HepG2 (cell line): ENCODE measurements at regions not wholly inside any gene's neighbourhood (a gene's known extent, or its start where the extent isn't known, plus 50 kb on each side); places are given as distances from the start of the nearest gene placed in this dataset.

Experiments used
- AHR ChIP-seq: IDR thresholded peaks from 2 replicates; pipeline ENCODE4 v1.6.1; 2018; ENCODE audit warnings: missing genetic modification reagents, missing compliant biosample characterization
- RAD21 ChIP-seq: fragments of 450-650 bp; formaldehyde crosslinking; IDR thresholded peaks from 2 replicates; pipeline ENCODE4 v1.5.0; 2020; ENCODE audit warnings: mild to moderate bottlenecking
- SMC3 ChIP-seq: IDR thresholded peaks from 2 replicates; pipeline ENCODE4 v1.6.1; 2011; ENCODE audit warnings: low read length, improper control_type of control experiment
- ZNF7 ChIP-seq: IDR thresholded peaks from 2 replicates; pipeline ENCODE4 v1.6.1; 2016; ENCODE audit warnings: missing biosample characterization, missing genetic modification reagents
- TF ChIP-seq, protein P1 (sequence below): sonication (generic); formaldehyde crosslinking; IDR thresholded peaks from 2 replicates; pipeline ENCODE4 v1.5.1; 2020; ENCODE audit warnings: missing genetic modification reagents, mild to moderate bottlenecking, borderline replicate concordance
- TF ChIP-seq, protein P2 (sequence below): sonication (generic); formaldehyde crosslinking; IDR thresholded peaks from 2 replicates; pipeline ENCODE4 v1.5.0; 2020; ENCODE audit warnings: missing genetic modification reagents

- TF ChIP-seq AHR (CRISPR knock-in tag): no peak
- TF ChIP-seq ZNF7 (CRISPR knock-in tag): no peak
- TF ChIP-seq, protein P1, sequence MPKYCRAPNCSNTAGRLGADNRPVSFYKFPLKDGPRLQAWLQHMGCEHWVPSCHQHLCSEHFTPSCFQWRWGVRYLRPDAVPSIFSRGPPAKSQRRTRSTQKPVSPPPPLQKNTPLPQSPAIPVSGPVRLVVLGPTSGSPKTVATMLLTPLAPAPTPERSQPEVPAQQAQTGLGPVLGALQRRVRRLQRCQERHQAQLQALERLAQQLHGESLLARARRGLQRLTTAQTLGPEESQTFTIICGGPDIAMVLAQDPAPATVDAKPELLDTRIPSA (CRISPR knock-in tag): no peak
- TF ChIP-seq, protein P2, sequence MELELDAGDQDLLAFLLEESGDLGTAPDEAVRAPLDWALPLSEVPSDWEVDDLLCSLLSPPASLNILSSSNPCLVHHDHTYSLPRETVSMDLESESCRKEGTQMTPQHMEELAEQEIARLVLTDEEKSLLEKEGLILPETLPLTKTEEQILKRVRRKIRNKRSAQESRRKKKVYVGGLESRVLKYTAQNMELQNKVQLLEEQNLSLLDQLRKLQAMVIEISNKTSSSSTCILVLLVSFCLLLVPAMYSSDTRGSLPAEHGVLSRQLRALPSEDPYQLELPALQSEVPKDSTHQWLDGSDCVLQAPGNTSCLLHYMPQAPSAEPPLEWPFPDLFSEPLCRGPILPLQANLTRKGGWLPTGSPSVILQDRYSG (CRISPR knock-in tag): no peak
- TF ChIP-seq SMC3: no peak
- TF ChIP-seq RAD21 (CRISPR knock-in tag): no peak
Measured at GRCh38 chr5:62130107-62130506, 175.9 kb upstream of the KIF2A start.
